ENCODE measurements at regions not wholly inside any gene's neighbourhood (a gene's known extent, or its start where the extent isn't known, plus 50 kb on each side); places are given as distances from the start of the nearest gene placed in this dataset.

GRCh38 chr20:11001764-11002540 lies 328.2 kb upstream of the JAG1 start:
- no peak for DNase-seq

GRCh38 chr20:11003341-11003740 lies 329.5 kb upstream of the JAG1 start:
- no peak for DNase-seq

DNA sequence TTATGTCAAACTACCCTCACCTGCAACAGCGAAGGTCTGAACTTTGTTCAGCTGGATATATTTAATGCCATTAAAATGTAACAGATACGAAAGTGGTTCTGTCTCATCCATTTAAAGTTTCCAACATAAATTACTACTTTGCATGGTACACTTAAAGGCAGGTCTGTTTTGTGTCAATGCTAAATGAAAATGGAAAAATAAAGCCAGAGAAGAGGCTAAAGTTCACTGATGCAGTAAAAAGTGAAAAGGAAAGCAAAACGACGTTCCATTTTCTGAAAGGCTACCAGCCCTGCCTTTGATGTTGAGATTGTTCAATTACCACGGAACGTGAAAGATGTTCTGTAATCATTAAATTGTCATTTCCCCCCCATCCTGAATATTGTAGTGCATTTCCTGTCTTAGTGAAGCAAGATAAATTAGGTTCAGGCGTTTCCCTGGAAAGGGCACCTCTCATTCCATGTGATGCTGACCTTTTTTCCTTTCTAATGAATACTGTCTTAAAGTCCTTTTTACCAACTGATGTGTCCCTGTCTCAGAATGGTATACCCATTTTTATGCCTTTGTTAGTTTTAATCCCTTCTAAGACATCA lies 334.7 kb upstream of the JAG1 start:
- no peak for DNase-seq

- DNase-seq, result no peak
Observed at GRCh38 chr20:11011653-11012052, 337.9 kb upstream of the JAG1 start.

GRCh38 chr20:11012975-11013374 lies 339.2 kb upstream of the JAG1 start:
- no peak for DNase-seq

DNA sequence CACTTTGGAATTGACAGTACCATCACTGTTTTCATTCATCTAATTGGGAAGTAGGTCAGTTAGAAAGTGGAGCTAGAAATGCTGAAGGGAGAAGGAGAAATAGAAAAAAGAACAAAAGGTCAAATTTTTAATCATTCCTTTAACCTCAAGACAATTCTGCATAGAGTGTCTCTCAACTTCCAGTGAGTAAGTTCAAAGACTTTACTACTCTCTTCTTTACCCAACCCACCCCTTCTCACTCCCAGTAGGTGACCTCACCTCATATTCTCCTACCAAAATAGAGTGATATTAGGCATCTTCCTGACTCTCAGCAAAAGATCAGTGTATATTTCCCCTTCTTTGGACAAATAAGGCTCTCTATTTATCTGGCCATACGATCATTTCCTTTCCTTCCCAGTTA lies 340.0 kb upstream of the JAG1 start:
- no peak for DNase-seq

DNA sequence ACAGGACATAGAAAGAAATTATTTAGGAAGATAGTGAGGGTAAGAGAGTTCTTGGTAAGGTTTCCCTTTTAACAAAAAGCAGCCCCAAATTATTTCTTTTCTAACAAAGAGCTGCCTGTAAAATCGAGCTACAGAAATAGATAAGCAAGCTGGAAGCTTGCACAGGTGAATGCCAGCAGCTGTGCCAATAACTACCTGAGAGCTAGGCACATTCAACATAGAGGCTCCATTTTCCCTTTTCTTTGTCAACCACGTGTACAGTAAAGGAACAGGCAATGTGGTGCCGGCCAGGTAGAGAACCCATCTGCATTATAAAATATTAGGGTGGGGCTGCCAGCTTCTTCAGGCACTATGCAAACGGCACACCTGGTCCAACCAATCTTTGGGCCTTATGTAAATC lies 341.6 kb upstream of the JAG1 start:
- DNase-seq, result no peak

DNA sequence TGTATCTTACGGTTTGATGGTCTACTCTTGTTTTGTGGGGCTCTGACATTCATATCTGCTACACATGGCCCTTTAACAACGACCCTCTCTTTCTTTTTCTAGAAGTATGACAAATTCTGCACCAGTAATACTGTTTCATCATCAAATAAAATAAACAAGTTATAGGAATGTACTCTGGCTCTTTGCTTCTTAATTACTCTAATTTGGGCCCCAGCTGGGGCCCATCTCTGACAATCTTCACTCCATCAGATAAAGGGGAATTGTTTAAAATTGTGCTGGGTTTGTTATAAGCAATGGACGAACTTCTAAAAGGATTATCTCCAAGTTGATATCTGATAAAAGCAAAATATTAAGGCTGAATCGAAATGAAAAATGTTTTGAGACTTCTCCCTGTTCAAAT lies 343.6 kb upstream of the JAG1 start:
- no peak for DNase-seq

GRCh38 chr20:11018668-11019170 lies 344.9 kb upstream of the JAG1 start:
- DNase-seq, result no peak

DNA sequence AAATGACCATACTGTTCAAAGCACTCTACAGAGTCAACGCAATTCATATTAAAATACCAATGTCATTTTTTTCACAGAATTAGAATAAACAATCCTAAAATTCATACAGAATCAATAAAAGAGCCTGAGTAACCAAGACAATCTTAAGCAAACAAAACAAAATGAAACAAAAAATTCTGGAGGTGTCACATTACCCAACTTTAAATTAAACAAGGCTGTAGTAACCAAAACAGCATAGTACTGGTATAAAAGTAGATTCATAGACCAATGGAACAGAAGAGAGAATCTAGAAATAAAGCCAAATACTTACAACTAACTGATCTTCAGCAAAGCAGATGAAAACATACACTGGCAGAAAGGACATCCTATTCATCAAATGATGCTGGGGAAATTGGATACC lies 346.9 kb upstream of the JAG1 start:
- no peak for DNase-seq

- no peak for DNase-seq
Observed at GRCh38 chr20:11027224-11027623, 353.4 kb upstream of the JAG1 start.

GRCh38 chr20:11030351-11030750 lies 356.6 kb upstream of the JAG1 start:
- no peak for DNase-seq

DNA sequence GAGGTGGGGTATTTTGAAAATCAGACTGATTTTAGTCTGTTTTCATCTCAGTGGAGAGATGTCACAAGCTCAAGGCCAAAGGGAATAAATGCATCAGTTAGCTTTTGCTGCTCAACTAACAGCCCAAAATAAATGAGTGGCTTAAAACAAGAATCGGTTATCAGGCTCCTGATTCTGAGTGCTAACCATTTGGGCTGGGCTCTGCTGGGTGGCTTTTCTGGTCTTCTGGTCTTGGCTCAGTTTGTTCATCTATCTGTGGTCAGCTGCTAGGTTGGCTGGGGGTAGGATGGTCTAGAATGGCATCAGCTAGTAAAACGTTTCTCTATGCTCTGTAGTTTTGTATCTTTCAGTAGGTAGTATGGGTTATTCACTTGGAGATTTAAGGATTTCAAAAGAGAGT lies 357.5 kb upstream of the JAG1 start:
- DNase-seq, result no peak

DNA sequence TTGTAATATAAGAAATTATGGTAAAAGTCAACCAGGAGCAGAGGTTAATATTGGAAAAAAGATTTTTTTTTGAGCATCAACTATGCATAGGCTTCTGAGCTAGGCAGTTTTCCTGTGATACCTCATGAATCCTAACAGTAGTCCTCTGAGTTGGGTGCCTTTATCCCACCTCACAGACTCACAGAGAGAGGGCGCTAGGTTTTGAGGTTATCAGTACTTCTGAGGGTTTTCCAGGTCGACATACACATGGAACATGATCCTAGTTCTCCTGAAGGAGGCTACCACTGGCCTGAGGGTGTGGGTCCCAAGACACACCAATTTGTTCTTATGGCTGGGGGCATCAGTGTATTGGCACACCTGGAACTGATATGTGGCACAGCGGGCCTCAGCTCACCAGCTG lies 358.8 kb upstream of the JAG1 start:
- DNase-seq, result no peak

GRCh38 chr20:11034025-11034424 lies 360.2 kb upstream of the JAG1 start:
- DNase-seq, result no peak

GRCh38 chr20:11035211-11035610 lies 361.4 kb upstream of the JAG1 start:
- no peak for DNase-seq

GRCh38 chr20:11041396-11041795 lies 367.6 kb upstream of the JAG1 start:
- no peak for DNase-seq

- DNase-seq, result no peak
Observed at GRCh38 chr20:11043001-11043400, 369.2 kb upstream of the JAG1 start.

DNA sequence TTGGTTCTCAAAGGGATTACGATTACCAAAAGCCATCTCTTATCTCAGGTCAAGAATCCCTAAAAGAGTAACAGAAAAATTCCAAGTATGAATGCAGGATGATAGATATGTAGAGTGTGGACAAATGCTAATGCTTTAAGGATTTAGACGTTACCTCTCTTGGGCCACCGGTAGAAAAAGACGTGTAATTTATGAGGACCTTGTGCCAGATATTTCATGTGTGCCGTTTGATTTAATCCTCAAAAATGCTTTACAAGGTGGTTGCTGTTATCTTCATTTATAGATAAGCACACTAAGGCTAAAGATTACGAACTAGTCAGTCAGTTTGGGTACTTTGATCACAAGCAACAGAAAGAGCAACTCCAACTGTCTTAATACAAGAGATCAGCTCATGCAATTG lies 370.8 kb upstream of the JAG1 start:
- DNase-seq, result no peak

DNA sequence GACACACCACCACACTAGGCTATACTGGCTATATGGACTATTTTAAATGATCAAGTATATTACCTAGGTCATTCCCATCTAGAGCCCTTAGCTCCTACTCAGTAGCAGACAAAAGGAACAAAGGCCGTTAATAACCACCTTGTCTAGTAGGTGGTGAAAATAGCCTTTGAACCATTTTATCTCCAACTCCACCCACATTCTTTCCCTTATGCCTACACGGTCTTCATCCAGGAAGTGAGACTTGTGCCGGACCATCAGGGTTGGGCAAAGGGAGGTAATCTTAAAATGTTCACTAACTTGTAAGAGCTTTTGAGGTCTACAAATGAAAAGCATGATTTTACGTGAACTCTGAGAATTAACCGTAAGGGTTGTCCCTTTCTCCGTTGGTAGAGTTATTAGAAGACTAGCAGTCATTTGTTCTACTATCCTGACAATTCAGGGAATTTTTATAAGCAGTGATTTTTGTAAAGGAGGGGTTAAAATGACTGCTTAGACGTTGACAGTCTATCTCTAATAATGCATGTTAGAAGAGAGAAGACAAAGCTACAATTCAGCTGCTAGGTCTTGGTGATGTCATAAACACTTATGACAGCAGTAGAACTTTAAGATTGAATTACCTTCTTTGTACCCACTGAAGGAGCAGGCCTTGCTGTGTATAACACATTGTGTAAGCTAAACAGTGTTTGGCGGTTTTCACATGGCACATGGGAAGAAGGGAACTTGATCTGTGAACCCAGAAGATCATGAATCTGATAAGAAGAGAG lies 371.8 kb upstream of the JAG1 start:
- DNase-seq, result no peak

GRCh38 chr20:11047559-11047958 lies 373.8 kb upstream of the JAG1 start:
- DNase-seq, result no peak

- DNase-seq, result no peak
Observed at GRCh38 chr20:11048739-11049138, 374.9 kb upstream of the JAG1 start.

DNA sequence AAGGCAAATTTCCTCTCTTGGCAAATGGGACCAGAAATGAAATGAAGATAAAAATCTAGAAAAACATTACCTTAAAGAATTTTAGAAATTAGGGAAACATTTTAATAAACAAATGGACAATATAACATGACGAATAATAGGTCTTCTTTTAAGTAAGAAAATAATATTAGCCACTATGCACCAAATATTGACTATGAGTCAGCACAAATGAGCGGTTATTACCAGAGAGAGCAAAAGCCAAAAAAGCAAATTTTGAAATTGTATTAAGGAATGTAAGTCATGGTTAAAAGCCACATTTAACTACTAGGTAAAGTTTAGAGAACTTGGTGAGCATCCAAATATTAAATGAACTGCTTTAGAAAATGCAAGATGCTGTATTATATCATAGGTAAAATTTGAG lies 376.6 kb upstream of the JAG1 start:
- no peak for DNase-seq

DNA sequence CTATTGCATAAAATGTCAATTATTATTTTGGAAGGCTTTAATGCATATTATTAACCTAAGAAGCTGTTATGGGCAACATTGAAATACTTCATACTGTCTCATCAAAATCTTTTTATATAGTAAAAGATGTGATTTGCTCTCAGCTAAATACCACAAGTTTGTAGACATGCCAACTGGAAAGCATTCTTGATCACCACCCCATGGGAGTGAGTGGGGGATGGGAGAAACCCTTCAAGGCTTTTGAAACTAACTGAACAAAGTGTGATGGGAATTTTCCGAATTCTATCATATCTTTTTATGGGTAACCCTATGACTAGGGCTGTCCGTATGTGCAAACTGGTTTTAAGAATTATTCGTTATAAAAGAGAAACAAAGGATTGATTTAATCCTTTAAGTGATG lies 377.3 kb upstream of the JAG1 start:
- no peak for DNase-seq
